ENCODE measurements at regions not wholly inside any gene's neighbourhood (a gene's known extent, or its start where the extent isn't known, plus 50 kb on each side); places are given as distances from the start of the nearest gene placed in this dataset.

GRCh38 chr18:45540125-45540524 lies 75.2 kb upstream of the SLC14A2 start:
- WGBS, 2 donors (ENCODE audit: low coverage in 1 of 2) = 40 to 78% methylated on average over 2 to 7 of the region's 7 CpGs
- Histone ChIP-seq H3K4me1 (no peaks in the 10 kb centered on the region), H3K36me3 (no peaks in the 10 kb centered on the region), H3K27me3 (no peaks in the 10 kb centered on the region), H3K4me3 (no peak overlapping the region), H3K27ac (no peak overlapping the region), H3K9me3 (peaks cover 0 to 3% of the 10 kb centered on the region in 2 donors)
- TF ChIP-seq CTCF (IDR thresholded peaks at IDR 0.05) (no peak), POLR2A (IDR thresholded peaks at IDR 0.05) (no peak), EP300 (IDR thresholded peaks at IDR 0.05; ENCODE audit: low read depth) (no peak), POLR2AphosphoS5 (IDR thresholded peaks at IDR 0.05) (no peak)
- in situ Hi-C loops (cut with MboI; ENCODE audit: low pct_ligation_motif_present in 1 of 4, low pct_unique_long_range_greater_than_20kb in 1 of 4, low sequenced_read_pairs in 3 of 4) (no loop called here), intact Hi-C loops (cut with DNase I; ENCODE audit: low total_unique reads) (no loop called here)
- DNase-seq = no peak

GRCh38 chr18:45541421-45541820 lies 73.9 kb upstream of the SLC14A2 start:
- no peak overlapping the region for H3K27ac ChIP-seq
- no peak for DNase-seq
- H3K36me3 ChIP-seq = no peaks in the 10 kb centered on the region
- intact Hi-C loops (cut with DNase I; ENCODE audit: low total_unique reads) = no loop called here
- TF ChIP-seq CTCF (IDR thresholded peaks at IDR 0.05) = no peak
- no peak for TF ChIP-seq POLR2A (IDR thresholded peaks at IDR 0.05)
- no peak for TF ChIP-seq EP300 (IDR thresholded peaks at IDR 0.05; ENCODE audit: low read depth)
- TF ChIP-seq POLR2AphosphoS5 (IDR thresholded peaks at IDR 0.05) = no peak
- peaks cover 0 to 3% of the 10 kb centered on the region in 2 donors for H3K9me3 ChIP-seq
- 80 to 86% methylated on average over 1 to 2 of the region's 2 CpGs for WGBS, 2 donors (ENCODE audit: low coverage in 1 of 2)
- no peak overlapping the region for H3K4me3 ChIP-seq
- no peaks in the 10 kb centered on the region for H3K27me3 ChIP-seq
- H3K4me1 ChIP-seq = no peaks in the 10 kb centered on the region
- in situ Hi-C loops (cut with MboI; ENCODE audit: low pct_ligation_motif_present in 1 of 4, low pct_unique_long_range_greater_than_20kb in 1 of 4, low sequenced_read_pairs in 3 of 4) = no loop called here

- no peaks in the 10 kb centered on the region for H3K27me3 ChIP-seq
- DNase-seq = no peak
- H3K36me3 ChIP-seq = no peaks in the 10 kb centered on the region
- no peak overlapping the region for H3K4me3 ChIP-seq
- TF ChIP-seq CTCF (IDR thresholded peaks at IDR 0.05) = no peak
- no peak for TF ChIP-seq POLR2AphosphoS5 (IDR thresholded peaks at IDR 0.05)
- no peak for TF ChIP-seq EP300 (IDR thresholded peaks at IDR 0.05; ENCODE audit: low read depth)
- TF ChIP-seq POLR2A (IDR thresholded peaks at IDR 0.05) = no peak
- H3K27ac ChIP-seq = no peak overlapping the region
- in situ Hi-C loops (cut with MboI; ENCODE audit: low pct_ligation_motif_present in 1 of 4, low pct_unique_long_range_greater_than_20kb in 1 of 4, low sequenced_read_pairs in 3 of 4) = no loop called here
- peaks cover 0 to 3% of the 10 kb centered on the region in 2 donors for H3K9me3 ChIP-seq
- no peaks in the 10 kb centered on the region for H3K4me1 ChIP-seq
- WGBS, 2 donors (ENCODE audit: low coverage in 1 of 2) = 92 to 100% methylated on average over 1 to 5 of the region's 5 CpGs
- intact Hi-C loops (cut with DNase I; ENCODE audit: low total_unique reads) = no loop called here
Observed at GRCh38 chr18:45542043-45542442, 73.2 kb upstream of the SLC14A2 start.

GRCh38 chr18:45547910-45548309 lies 67.4 kb upstream of the SLC14A2 start:
- intact Hi-C loops (cut with DNase I; ENCODE audit: low total_unique reads) = no loop called here
- DNase-seq = no peak
- no peaks in the 10 kb centered on the region for H3K27me3 ChIP-seq
- TF ChIP-seq POLR2A (IDR thresholded peaks at IDR 0.05) = no peak
- TF ChIP-seq EP300 (IDR thresholded peaks at IDR 0.05; ENCODE audit: low read depth) = no peak
- TF ChIP-seq CTCF (IDR thresholded peaks at IDR 0.05) = no peak
- TF ChIP-seq POLR2AphosphoS5 (IDR thresholded peaks at IDR 0.05) = no peak
- no peaks in the 10 kb centered on the region for H3K36me3 ChIP-seq
- in situ Hi-C loops (cut with MboI; ENCODE audit: low pct_ligation_motif_present in 1 of 4, low pct_unique_long_range_greater_than_20kb in 1 of 4, low sequenced_read_pairs in 3 of 4) = no loop called here
- no peak overlapping the region for H3K4me3 ChIP-seq
- 85 to 100% methylated on average over 1 to 4 of the region's 4 CpGs for WGBS, 2 donors (ENCODE audit: low coverage in 1 of 2)
- H3K27ac ChIP-seq = no peak overlapping the region
- H3K9me3 ChIP-seq = no peaks in the 10 kb centered on the region
- H3K4me1 ChIP-seq = no peaks in the 10 kb centered on the region

Measured in transverse colon (tissue), 4 donors.